Lung (tissue), 11 donors: ENCODE measurements at regions not wholly inside any gene's neighbourhood (a gene's known extent, or its start where the extent isn't known, plus 50 kb on each side); places are given as distances from the start of the nearest gene placed in this dataset.

Experiments
- ATAC-seq: fragments of 200-7000 bp; cut with Tn5 transposase; one replicate; pipeline ENCODE4 v1.9.1; 2020; ENCODE audit warnings: moderate number of reproducible peaks; ENCODE audit not compliant: insufficient read depth, low FRiP score
- DNase-seq, 3 donors: peaks; one replicate each; pipeline ENCODE4 v3.0.0-alpha.2; 2013 to 2017
- H3K27ac ChIP-seq, 2 donors: one replicate each; pipeline ENCODE4 v1.5.1; 2013; ENCODE audit warnings: mild to moderate bottlenecking in 2 of 2, moderate library complexity in 2 of 2, control low read depth in 1 of 2, inconsistent platforms in 1 of 2, low read depth in 1 of 2, low read length in 1 of 2
- H3K27me3 ChIP-seq, 3 donors: one replicate each; pipeline ENCODE4 v1.5.1; 2013; ENCODE audit warnings: low read length in 2 of 3; ENCODE audit not compliant: control insufficient read depth in 3 of 3, insufficient read depth in 3 of 3
- H3K36me3 ChIP-seq, 4 donors: one replicate each; pipeline ENCODE4 v1.5.1; 2013; ENCODE audit warnings: low read length in 4 of 4, mild to moderate bottlenecking in 1 of 4, moderate library complexity in 1 of 4; ENCODE audit not compliant: control insufficient read depth in 4 of 4, insufficient read depth in 4 of 4
- H3K4me1 ChIP-seq, 5 donors: one replicate each; pipeline ENCODE4 v1.5.1; 2013; ENCODE audit warnings: low read length in 5 of 5, mild to moderate bottlenecking in 2 of 5, moderate library complexity in 1 of 5; ENCODE audit not compliant: control insufficient read depth in 5 of 5, insufficient read depth in 5 of 5
- H3K4me3 ChIP-seq: one replicate; pipeline ENCODE4 v1.5.1; 2013; ENCODE audit warnings: mild to moderate bottlenecking, control low read depth, moderate library complexity
- H3K9ac ChIP-seq, 2 donors: one replicate each; pipeline ENCODE4 v1.5.1; 2013; ENCODE audit warnings: low read length in 2 of 2, control low read depth in 1 of 2; ENCODE audit not compliant: insufficient read depth in 1 of 2
- H3K9me3 ChIP-seq, 4 donors: one replicate each; pipeline ENCODE4 v1.5.1; 2013; ENCODE audit warnings: low read length in 3 of 4, mild to moderate bottlenecking in 1 of 4, moderate library complexity in 1 of 4; ENCODE audit not compliant: control insufficient read depth in 4 of 4, insufficient read depth in 3 of 4
- WGBS, 2 donors: extraction: QIAGEN DNeasy Blood & Tissue Kit; methylation state at CpG; one replicate each; pipeline ENCODE4 v1.1.7; 2013; 5-methylcytosine and 5-hydroxymethylcytosine counted together
- TF ChIP-seq, protein P1 (sequence below): IDR thresholded peaks from 2 replicates; pipeline ENCODE4 v1.5.1; 2012; ENCODE audit warnings: mild to moderate bottlenecking; ENCODE audit errors: control extremely low read depth, extremely low read depth
- donor health status: control.
- donor health status: control.
- donor health status: Bipolar disorder and iron deficiency.
- donor health status: healthy.
- donor health status: DM: yes; HTN: yes; CAD: no.

GRCh38 chr2:101587251-101587650 is 110.3 kb upstream of the MAP4K4 start:
- ATAC-seq (no peak), DNase-seq (no peak)
- H3K9me3 ChIP-seq = peaks cover 0 to 6% (median 0%) of the 10 kb centered on the region in 4 donors
- WGBS, 2 donors = 74 to 84% methylated on average over 3 of the region's 3 CpGs
- no peak overlapping the region for H3K4me3 ChIP-seq
- no peak overlapping the region for H3K9ac ChIP-seq
- no peaks in the 10 kb centered on the region for H3K36me3 ChIP-seq
- H3K27me3 ChIP-seq = no peaks in the 10 kb centered on the region
- no peak overlapping the region for H3K27ac ChIP-seq
- no peaks in the 10 kb centered on the region for H3K4me1 ChIP-seq
- TF ChIP-seq, protein P1, sequence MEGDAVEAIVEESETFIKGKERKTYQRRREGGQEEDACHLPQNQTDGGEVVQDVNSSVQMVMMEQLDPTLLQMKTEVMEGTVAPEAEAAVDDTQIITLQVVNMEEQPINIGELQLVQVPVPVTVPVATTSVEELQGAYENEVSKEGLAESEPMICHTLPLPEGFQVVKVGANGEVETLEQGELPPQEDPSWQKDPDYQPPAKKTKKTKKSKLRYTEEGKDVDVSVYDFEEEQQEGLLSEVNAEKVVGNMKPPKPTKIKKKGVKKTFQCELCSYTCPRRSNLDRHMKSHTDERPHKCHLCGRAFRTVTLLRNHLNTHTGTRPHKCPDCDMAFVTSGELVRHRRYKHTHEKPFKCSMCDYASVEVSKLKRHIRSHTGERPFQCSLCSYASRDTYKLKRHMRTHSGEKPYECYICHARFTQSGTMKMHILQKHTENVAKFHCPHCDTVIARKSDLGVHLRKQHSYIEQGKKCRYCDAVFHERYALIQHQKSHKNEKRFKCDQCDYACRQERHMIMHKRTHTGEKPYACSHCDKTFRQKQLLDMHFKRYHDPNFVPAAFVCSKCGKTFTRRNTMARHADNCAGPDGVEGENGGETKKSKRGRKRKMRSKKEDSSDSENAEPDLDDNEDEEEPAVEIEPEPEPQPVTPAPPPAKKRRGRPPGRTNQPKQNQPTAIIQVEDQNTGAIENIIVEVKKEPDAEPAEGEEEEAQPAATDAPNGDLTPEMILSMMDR = no peak

- Histone ChIP-seq H3K4me3 (no peak overlapping the region), H3K9me3 (peaks cover 0 to 3% (median 0%) of the 10 kb centered on the region in 4 donors), H3K36me3 (no peaks in the 10 kb centered on the region), H3K27ac (no peak overlapping the region), H3K4me1 (no peaks in the 10 kb centered on the region), H3K27me3 (no peaks in the 10 kb centered on the region), H3K9ac (no peak overlapping the region)
- DNase-seq = no peak
- no peak for ATAC-seq
- TF ChIP-seq, protein P1 = no peak
Observed at GRCh38 chr2:101583861-101584260, 108.9 kb upstream of the RFX8 start.

DNA sequence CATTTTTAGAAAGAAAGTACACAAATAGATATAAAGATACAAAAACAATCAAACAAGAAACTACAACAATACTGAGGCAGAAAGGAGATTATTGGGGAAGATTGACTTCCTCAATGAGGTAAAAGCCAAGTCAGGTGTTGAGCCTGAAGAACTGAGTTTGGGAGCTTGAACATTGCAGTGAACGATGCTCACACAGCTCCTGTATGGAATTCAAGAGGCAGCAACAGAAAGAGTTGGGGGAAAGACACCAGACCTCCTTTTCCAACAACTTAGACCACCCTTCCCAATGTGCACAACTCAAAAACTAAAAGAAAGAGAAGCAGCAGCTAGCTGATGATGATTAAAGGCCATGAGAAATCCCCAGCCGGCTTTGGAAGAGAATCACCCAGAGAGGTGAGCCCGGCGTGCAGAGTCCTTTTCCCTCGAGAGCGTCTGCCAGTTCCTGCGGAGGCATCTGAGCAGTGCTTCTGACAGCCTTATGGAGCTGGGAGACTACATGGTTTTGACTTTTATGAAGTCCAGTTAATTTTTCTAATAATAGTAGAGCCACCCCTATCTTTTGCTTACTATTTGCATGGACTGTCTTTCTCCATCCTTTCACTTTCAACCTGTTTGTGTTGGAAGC is 106.9 kb upstream of the RFX8 start:
- Histone ChIP-seq H3K36me3 (no peaks in the 10 kb centered on the region), H3K9me3 (no peaks in the 10 kb centered on the region), H3K27ac (no peak overlapping the region), H3K4me3 (no peak overlapping the region), H3K4me1 (peaks cover 0 to 8% (median 0%) of the 10 kb centered on the region in 5 donors), H3K9ac (no peak overlapping the region), H3K27me3 (no peaks in the 10 kb centered on the region)
- TF ChIP-seq, protein P1 = no peak
- DNase-seq (no peak), ATAC-seq (no peak)
- 94 to 96% methylated on average over 7 of the region's 7 CpGs for WGBS, 2 donors

DNA sequence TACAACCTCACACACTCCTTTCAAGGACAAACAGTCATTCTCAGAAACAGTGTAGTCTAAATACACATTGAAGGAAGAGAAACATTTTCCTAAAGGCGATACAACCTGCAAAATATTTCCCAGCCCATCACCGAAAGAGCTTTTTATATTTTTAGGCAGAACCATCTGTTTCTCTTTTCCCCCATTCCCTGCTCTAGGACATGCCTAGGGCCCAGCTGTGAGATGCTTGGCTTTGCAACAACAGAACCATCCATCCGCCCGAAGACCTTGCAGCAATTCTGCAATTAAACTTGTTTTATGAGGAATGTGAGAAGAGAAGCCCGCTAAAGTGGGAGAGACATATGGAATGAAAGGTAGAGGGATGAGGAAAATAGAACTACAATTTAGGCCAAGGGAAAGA is 105.6 kb upstream of the RFX8 start:
- H3K9me3 ChIP-seq = no peaks in the 10 kb centered on the region
- DNase-seq = no peak
- WGBS, 2 donors = 90 to 95% methylated on average over 5 of the region's 5 CpGs
- TF ChIP-seq, protein P1 = no peak
- peaks cover 0 to 19% (median 0%) of the 10 kb centered on the region in 5 donors for H3K4me1 ChIP-seq
- no peaks in the 10 kb centered on the region for H3K27me3 ChIP-seq
- no peaks in the 10 kb centered on the region for H3K36me3 ChIP-seq
- H3K27ac ChIP-seq = no peak overlapping the region
- no peak overlapping the region for H3K9ac ChIP-seq
- ATAC-seq = no peak
- no peak overlapping the region for H3K4me3 ChIP-seq
